Vagina (tissue), 2 donors: ENCODE measurements at regions not wholly inside any gene's neighbourhood (a gene's known extent, or its start where the extent isn't known, plus 50 kb on each side); places are given as distances from the start of the nearest gene placed in this dataset.

Source experiments
- DNase-seq, 2 donors: peaks; one replicate each; pipeline ENCODE4 v3.0.0-alpha.2; 2017; ENCODE audit errors: extremely low spot score in 2 of 2
- H3K27ac ChIP-seq: fragments of 200-600 bp; sonication (generic); one replicate; pipeline ENCODE4 v1.5.1; 2019
- H3K27me3 ChIP-seq: fragments of 200-600 bp; sonication (generic); one replicate; pipeline ENCODE4 v1.5.1; 2019
- H3K36me3 ChIP-seq, 2 donors: fragments of 200-600 bp; sonication (generic); one replicate each; pipeline ENCODE4 v1.5.1; 2017 to 2019
- H3K4me1 ChIP-seq: fragments of 200-600 bp; sonication (generic); one replicate; pipeline ENCODE4 v1.5.1; 2019
- H3K4me3 ChIP-seq, 2 donors: fragments of 200-600 bp; sonication (generic); 1 replicate in 1 of 2; 2 replicates in 1 of 2; pipeline ENCODE4 v1.5.1; 2016 to 2019
- H3K9me3 ChIP-seq: fragments of 200-600 bp; sonication (generic); one replicate; pipeline ENCODE4 v1.5.1; 2019
- CTCF ChIP-seq, 3 experiments: fragments of 450-650 bp in 2 of 3; fragments of 200-600 bp in 1 of 3; sonication (generic) in 1 of 3; IDR thresholded peaks; one replicate each; pipeline ENCODE4 v1.5.1; 2017 to 2019; ENCODE audit warnings: antibody characterized with exemption in 3 of 3, mild to moderate bottlenecking in 2 of 3, moderate library complexity in 2 of 3
- POLR2A ChIP-seq, 2 donors: fragments of 450-650 bp; IDR thresholded peaks; one replicate each; pipeline ENCODE4 v1.6.1; 2017; ENCODE audit warnings: antibody characterized with exemption in 2 of 2, mild to moderate bottlenecking in 2 of 2, moderate library complexity in 2 of 2
- POLR2AphosphoS5 ChIP-seq, 2 donors: sonication (generic); formaldehyde crosslinking; IDR thresholded peaks; one replicate each; pipeline ENCODE4 v1.9.0; 2017; ENCODE audit warnings: antibody characterized with exemption in 2 of 2, mild to moderate bottlenecking in 2 of 2, low read depth in 1 of 2; ENCODE audit not compliant: insufficient read depth in 1 of 2
- intact Hi-C: fragments of 100-400 bp; cut with DNase I; formaldehyde crosslinking; loops from one replicate; pipeline ENCODE4 v1.15.1; 2023

- Histone ChIP-seq H3K27ac (no peak overlapping the region), H3K4me1 (no peaks in the 10 kb centered on the region), H3K27me3 (no peaks in the 10 kb centered on the region), H3K4me3 (no peak overlapping the region), H3K36me3 (no peaks in the 10 kb centered on the region), H3K9me3 (no peaks in the 10 kb centered on the region)
- peak in 1 of 2 donors; percentile 96 for DNase-seq
- intact Hi-C loops, result no loop called here
- TF ChIP-seq POLR2AphosphoS5 (IDR thresholded peaks at IDR 0.05; ENCODE audit: insufficient read depth in 1 of 2, low read depth in 1 of 2) (no peak), CTCF (IDR thresholded peaks at IDR 0.05) (no peak)
Measured at GRCh38 chr22:48742191-48742555, 1085.5 kb downstream of the BRD1 start.

- no peaks in the 10 kb centered on the region for H3K4me1 ChIP-seq
- no peak for DNase-seq
- intact Hi-C loops, result no loop called here
- H3K36me3 ChIP-seq, result no peaks in the 10 kb centered on the region
- no peaks in the 10 kb centered on the region for H3K9me3 ChIP-seq
- no peak overlapping the region for H3K4me3 ChIP-seq
- H3K27ac ChIP-seq, result no peak overlapping the region
- no peaks in the 10 kb centered on the region for H3K27me3 ChIP-seq
- no peak for TF ChIP-seq POLR2A (IDR thresholded peaks at IDR 0.05)
- no peak for TF ChIP-seq POLR2AphosphoS5 (IDR thresholded peaks at IDR 0.05; ENCODE audit: insufficient read depth in 1 of 2, low read depth in 1 of 2)
- TF ChIP-seq CTCF (IDR thresholded peaks at IDR 0.05), result no peak
Measured at GRCh38 chr22:48741540-48741939, 1086.1 kb downstream of the BRD1 start.

GRCh38 chr22:48740731-48741405, 1086.8 kb downstream of the BRD1 start:
- no peak overlapping the region for H3K4me3 ChIP-seq
- intact Hi-C loops, result no loop called here
- DNase-seq, result no peak
- H3K9me3 ChIP-seq, result no peaks in the 10 kb centered on the region
- TF ChIP-seq CTCF (IDR thresholded peaks at IDR 0.05), result no peak
- no peak for TF ChIP-seq POLR2A (IDR thresholded peaks at IDR 0.05)
- TF ChIP-seq POLR2AphosphoS5 (IDR thresholded peaks at IDR 0.05; ENCODE audit: insufficient read depth in 1 of 2, low read depth in 1 of 2), result no peak
- H3K27me3 ChIP-seq, result no peaks in the 10 kb centered on the region
- no peak overlapping the region for H3K27ac ChIP-seq
- H3K36me3 ChIP-seq, result no peaks in the 10 kb centered on the region
- H3K4me1 ChIP-seq, result no peaks in the 10 kb centered on the region

GRCh38 chr22:48740086-48740730, 1087.5 kb downstream of the BRD1 start:
- H3K36me3 ChIP-seq, result no peaks in the 10 kb centered on the region
- no peaks in the 10 kb centered on the region for H3K9me3 ChIP-seq
- TF ChIP-seq POLR2A (IDR thresholded peaks at IDR 0.05) (no peak), CTCF (IDR thresholded peaks at IDR 0.05) (no peak), POLR2AphosphoS5 (IDR thresholded peaks at IDR 0.05; ENCODE audit: insufficient read depth in 1 of 2, low read depth in 1 of 2) (no peak)
- no peak overlapping the region for H3K4me3 ChIP-seq
- H3K27me3 ChIP-seq, result no peaks in the 10 kb centered on the region
- H3K4me1 ChIP-seq, result no peaks in the 10 kb centered on the region
- no peak for DNase-seq
- intact Hi-C loops, result no loop called here
- no peak overlapping the region for H3K27ac ChIP-seq

- no peaks in the 10 kb centered on the region for H3K36me3 ChIP-seq
- no peaks in the 10 kb centered on the region for H3K9me3 ChIP-seq
- TF ChIP-seq CTCF (IDR thresholded peaks at IDR 0.05) (no peak), POLR2AphosphoS5 (IDR thresholded peaks at IDR 0.05; ENCODE audit: insufficient read depth in 1 of 2, low read depth in 1 of 2) (no peak), POLR2A (IDR thresholded peaks at IDR 0.05) (no peak)
- no peak for DNase-seq
- intact Hi-C loops, result no loop called here
- no peak overlapping the region for H3K4me3 ChIP-seq
- H3K27ac ChIP-seq, result no peak overlapping the region
- H3K27me3 ChIP-seq, result no peaks in the 10 kb centered on the region
- no peaks in the 10 kb centered on the region for H3K4me1 ChIP-seq
Measured at GRCh38 chr22:48739348-48740085, 1088.2 kb downstream of the BRD1 start.
